GM06990 (cell line): ENCODE measurements at regions not wholly inside any gene's neighbourhood (a gene's known extent, or its start where the extent isn't known, plus 50 kb on each side); places are given as distances from the start of the nearest gene placed in this dataset.

ENCODE experiments used
- DNase-seq: peaks from one replicate; pipeline ENCODE4 v3.0.0-alpha.2; 2011; ENCODE audit not compliant: insufficient read length; ENCODE audit errors: extremely low read depth
- H3K27me3 ChIP-seq: replicated peaks from 2 replicates; pipeline ENCODE4 v1.6.0; 2011; ENCODE audit warnings: low read length; ENCODE audit not compliant: control insufficient read depth, insufficient read depth
- H3K36me3 ChIP-seq: 2 replicates; pipeline ENCODE4 v1.5.1; 2011; ENCODE audit warnings: low read length; ENCODE audit not compliant: control insufficient read depth, insufficient read depth
- H3K4me3 ChIP-seq: replicated peaks from 2 replicates; pipeline ENCODE4 v1.5.1; 2011; ENCODE audit warnings: low read depth, mild to moderate bottlenecking, control low read depth, low read length
- CTCF ChIP-seq: IDR thresholded peaks from 2 replicates; pipeline ENCODE4 v1.5.1; 2011; ENCODE audit warnings: low read length, control low read depth, mild to moderate bottlenecking, inconsistent platforms; ENCODE audit not compliant: insufficient read depth, poor library complexity, severe bottlenecking

GRCh38 chr16:64307431-64307830, 814.4 kb downstream of the CDH11 start:
- H3K27me3 ChIP-seq = no peaks in the 10 kb centered on the region
- no peaks in the 10 kb centered on the region for H3K36me3 ChIP-seq
- H3K4me3 ChIP-seq = no peak overlapping the region
- no peak for DNase-seq
- no peak for TF ChIP-seq CTCF

- Histone ChIP-seq H3K27me3 (no peaks in the 10 kb centered on the region), H3K36me3 (no peaks in the 10 kb centered on the region), H3K4me3 (no peak overlapping the region)
- DNase-seq = no peak
- TF ChIP-seq CTCF = no peak
These were observed 816.2 kb downstream of the CDH11 start for GRCh38 chr16:64305663-64306062.

- H3K4me3 ChIP-seq = no peak overlapping the region
- DNase-seq = no peak
- no peaks in the 10 kb centered on the region for H3K36me3 ChIP-seq
- no peak for TF ChIP-seq CTCF
- H3K27me3 ChIP-seq = no peaks in the 10 kb centered on the region
These were observed 816.9 kb downstream of the CDH11 start for GRCh38 chr16:64304951-64305350.

- no peaks in the 10 kb centered on the region for H3K36me3 ChIP-seq
- H3K4me3 ChIP-seq = no peak overlapping the region
- DNase-seq = no peak
- no peaks in the 10 kb centered on the region for H3K27me3 ChIP-seq
- no peak for TF ChIP-seq CTCF
These were observed 817.5 kb downstream of the CDH11 start for GRCh38 chr16:64304396-64304795.

GRCh38 chr16:64297863-64298600, 823.8 kb downstream of the CDH11 start:
- Histone ChIP-seq H3K27me3 (no peaks in the 10 kb centered on the region), H3K4me3 (no peak overlapping the region), H3K36me3 (no peaks in the 10 kb centered on the region)
- no peak for TF ChIP-seq CTCF
- no peak for DNase-seq

GRCh38 chr16:64295466-64295865, 826.4 kb downstream of the CDH11 start:
- no peak for TF ChIP-seq CTCF
- Histone ChIP-seq H3K36me3 (no peaks in the 10 kb centered on the region), H3K4me3 (no peak overlapping the region), H3K27me3 (no peaks in the 10 kb centered on the region)
- no peak for DNase-seq
